HG03064 (cell line): ENCODE measurements at regions not wholly inside any gene's neighbourhood (a gene's known extent, or its start where the extent isn't known, plus 50 kb on each side); places are given as distances from the start of the nearest gene placed in this dataset.

ENCODE experiments used
- ATAC-seq: cut with Tn5 transposase; IDR thresholded peaks from one replicate; pipeline ENCODE4 v1.9.1; 2021; ENCODE audit warnings: low read depth; ENCODE audit not compliant: unreplicated experiment

GRCh38 chr2:22270341-22270740 lies 1114.6 kb upstream of the KLHL29 start:
- no peak for ATAC-seq

GRCh38 chr2:22273853-22274252 lies 1111.1 kb upstream of the KLHL29 start:
- ATAC-seq, result no peak

GRCh38 chr2:22274661-22275060 lies 1110.3 kb upstream of the KLHL29 start:
- no peak for ATAC-seq

- no peak for ATAC-seq
Observed at GRCh38 chr2:22276696-22277095, 1108.3 kb upstream of the KLHL29 start.

- ATAC-seq, result no peak
Observed at GRCh38 chr2:22279541-22279940, 1105.4 kb upstream of the KLHL29 start.

GRCh38 chr2:22281033-22281432 lies 1103.9 kb upstream of the KLHL29 start:
- ATAC-seq, result no peak

GRCh38 chr2:22282220-22282619 lies 1102.8 kb upstream of the KLHL29 start:
- no peak for ATAC-seq

GRCh38 chr2:22282916-22283315 lies 1102.1 kb upstream of the KLHL29 start:
- ATAC-seq, result no peak

GRCh38 chr2:22283436-22283835 lies 1101.5 kb upstream of the KLHL29 start:
- ATAC-seq, result no peak

GRCh38 chr2:22290302-22290701 lies 1094.7 kb upstream of the KLHL29 start:
- ATAC-seq, result no peak

- no peak for ATAC-seq
Observed at GRCh38 chr2:22290909-22291473, 1094.0 kb upstream of the KLHL29 start.

GRCh38 chr2:22301228-22301627 lies 1083.8 kb upstream of the KLHL29 start:
- no peak for ATAC-seq

GRCh38 chr2:22326250-22326649 lies 1058.7 kb upstream of the KLHL29 start:
- no peak for ATAC-seq

- ATAC-seq, result no peak
Observed at GRCh38 chr2:22329211-22330154, 1055.5 kb upstream of the KLHL29 start.

GRCh38 chr2:22336414-22336813 lies 1048.6 kb upstream of the KLHL29 start:
- no peak for ATAC-seq

- no peak for ATAC-seq
Observed at GRCh38 chr2:22340716-22341115, 1044.3 kb upstream of the KLHL29 start.

- ATAC-seq, result no peak
Observed at GRCh38 chr2:22347306-22347705, 1037.7 kb upstream of the KLHL29 start.

- ATAC-seq, result no peak
Observed at GRCh38 chr2:22350621-22351020, 1034.4 kb upstream of the KLHL29 start.

GRCh38 chr2:22355816-22356433 lies 1029.1 kb upstream of the KLHL29 start:
- ATAC-seq, result no peak

- no peak for ATAC-seq
Observed at GRCh38 chr2:22359071-22359672, 1025.8 kb upstream of the KLHL29 start.

- ATAC-seq, result no peak
Observed at GRCh38 chr2:22360735-22361374, 1024.1 kb upstream of the KLHL29 start.
